Gastrocnemius medialis (tissue), 4 donors: ENCODE measurements at regions not wholly inside any gene's neighbourhood (a gene's known extent, or its start where the extent isn't known, plus 50 kb on each side); places are given as distances from the start of the nearest gene placed in this dataset.

ENCODE experiments used
- CTCF ChIP-seq, 5 experiments: fragments of 450-650 bp in 3 of 5; fragments of 200-600 bp in 2 of 5; sonication (generic) in 2 of 5; IDR thresholded peaks in 4 of 5; conservative IDR thresholded peaks in 1 of 5; 1 replicate in 4 of 5; 2 replicates in 1 of 5; pipeline ENCODE4 v1.5.1; 2016 to 2019; ENCODE audit warnings: antibody characterized with exemption in 5 of 5, mild to moderate bottlenecking in 3 of 5, moderate library complexity in 3 of 5
- POLR2A ChIP-seq, 2 donors: fragments of 450-650 bp; IDR thresholded peaks; one replicate each; pipeline ENCODE4 v1.6.1; 2017; ENCODE audit warnings: antibody characterized with exemption in 2 of 2, mild to moderate bottlenecking in 2 of 2, moderate library complexity in 2 of 2

GRCh38 chr3:86653661-86654205 lies 337.2 kb downstream of the VGLL3 start:
- TF ChIP-seq CTCF (IDR thresholded peaks at IDR 0.05 in 4 of 5, conservative IDR thresholded peaks at IDR 0.05 in 1 of 5) = no peak
- no peak for TF ChIP-seq POLR2A (IDR thresholded peaks at IDR 0.05)
